HFF-Myc (cell line): ENCODE measurements at regions not wholly inside any gene's neighbourhood (a gene's known extent, or its start where the extent isn't known, plus 50 kb on each side); places are given as distances from the start of the nearest gene placed in this dataset.

Experiments used
- DNase-seq: peaks from one replicate; pipeline ENCODE4 v3.0.0-alpha.2; 2011; ENCODE audit warnings: low read depth; ENCODE audit errors: extremely low read depth
- H3K4me3 ChIP-seq: replicated peaks from 2 replicates; pipeline ENCODE4 v1.5.1; 2011; ENCODE audit warnings: low read depth, mild to moderate bottlenecking, control low read depth, low read length
- TF ChIP-seq, protein P1 (sequence below): IDR thresholded peaks from 2 replicates; pipeline ENCODE4 v1.5.1; 2012; ENCODE audit warnings: mild to moderate bottlenecking, low read depth, low read length, control low read depth; ENCODE audit errors: missing control alignments

DNA sequence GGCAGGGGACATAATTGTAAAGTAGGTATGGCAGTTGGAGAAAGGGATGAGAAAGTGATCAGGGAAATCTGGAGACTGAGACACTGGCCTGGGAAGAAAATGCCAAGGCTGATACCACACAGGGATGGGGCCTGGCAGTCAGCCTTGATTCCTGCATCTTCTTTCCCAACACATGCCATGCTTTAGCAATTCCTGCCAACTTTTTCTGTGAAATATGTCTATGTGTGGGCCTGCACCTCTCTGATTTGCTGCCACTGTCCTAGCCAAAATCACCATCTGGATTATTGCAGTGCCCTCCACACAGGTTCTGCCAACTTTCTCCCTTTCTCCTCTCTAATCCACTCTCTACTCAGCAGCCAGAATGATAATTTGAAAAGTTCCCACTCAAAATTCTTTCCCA lies 759.8 kb upstream of the CITED2 start:
- DNase-seq = no peak
- no peak overlapping the region for H3K4me3 ChIP-seq
- TF ChIP-seq, protein P1, sequence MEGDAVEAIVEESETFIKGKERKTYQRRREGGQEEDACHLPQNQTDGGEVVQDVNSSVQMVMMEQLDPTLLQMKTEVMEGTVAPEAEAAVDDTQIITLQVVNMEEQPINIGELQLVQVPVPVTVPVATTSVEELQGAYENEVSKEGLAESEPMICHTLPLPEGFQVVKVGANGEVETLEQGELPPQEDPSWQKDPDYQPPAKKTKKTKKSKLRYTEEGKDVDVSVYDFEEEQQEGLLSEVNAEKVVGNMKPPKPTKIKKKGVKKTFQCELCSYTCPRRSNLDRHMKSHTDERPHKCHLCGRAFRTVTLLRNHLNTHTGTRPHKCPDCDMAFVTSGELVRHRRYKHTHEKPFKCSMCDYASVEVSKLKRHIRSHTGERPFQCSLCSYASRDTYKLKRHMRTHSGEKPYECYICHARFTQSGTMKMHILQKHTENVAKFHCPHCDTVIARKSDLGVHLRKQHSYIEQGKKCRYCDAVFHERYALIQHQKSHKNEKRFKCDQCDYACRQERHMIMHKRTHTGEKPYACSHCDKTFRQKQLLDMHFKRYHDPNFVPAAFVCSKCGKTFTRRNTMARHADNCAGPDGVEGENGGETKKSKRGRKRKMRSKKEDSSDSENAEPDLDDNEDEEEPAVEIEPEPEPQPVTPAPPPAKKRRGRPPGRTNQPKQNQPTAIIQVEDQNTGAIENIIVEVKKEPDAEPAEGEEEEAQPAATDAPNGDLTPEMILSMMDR = no peak

- TF ChIP-seq, protein P1 = no peak
- no peak for DNase-seq
- H3K4me3 ChIP-seq = no peak overlapping the region
Measured at GRCh38 chr6:140130074-140130473, 755.6 kb upstream of the CITED2 start.

GRCh38 chr6:140124498-140124897 lies 750.0 kb upstream of the CITED2 start:
- H3K4me3 ChIP-seq = no peak overlapping the region
- TF ChIP-seq, protein P1 = no peak
- DNase-seq = no peak

DNA sequence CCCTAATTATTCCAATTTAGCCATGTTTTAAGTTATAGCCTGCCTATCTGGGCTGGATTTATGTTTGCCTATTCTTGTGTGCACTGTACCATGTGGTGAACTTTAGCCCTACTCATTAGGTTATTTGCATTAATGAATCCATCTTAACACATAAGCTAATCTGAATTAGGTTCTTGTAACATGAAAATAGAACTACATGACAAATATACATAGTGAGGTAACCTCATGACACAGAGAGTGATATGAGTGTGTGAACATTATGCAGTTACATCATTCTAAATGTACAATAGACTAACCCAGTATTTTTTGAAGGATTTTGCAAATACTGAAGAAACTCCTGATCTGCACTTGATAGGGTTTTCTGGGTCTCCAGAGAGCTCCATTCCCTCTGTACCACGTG lies 733.7 kb upstream of the CITED2 start:
- DNase-seq = no peak
- TF ChIP-seq, protein P1 = no peak
- H3K4me3 ChIP-seq = no peak overlapping the region

- H3K4me3 ChIP-seq = no peak overlapping the region
- TF ChIP-seq, protein P1 = no peak
- DNase-seq = no peak
Measured at GRCh38 chr6:140107216-140107615, 732.8 kb upstream of the CITED2 start.

- no peak for DNase-seq
- TF ChIP-seq, protein P1 = peak; percentile 30
- no peak overlapping the region for H3K4me3 ChIP-seq
Measured at GRCh38 chr6:140105857-140106256, 731.4 kb upstream of the CITED2 start.

- H3K4me3 ChIP-seq = no peak overlapping the region
- TF ChIP-seq, protein P1 = no peak
- DNase-seq = no peak
Measured at GRCh38 chr6:140105241-140105640, 730.8 kb upstream of the CITED2 start.
